Loucy (cell line): ENCODE measurements at regions not wholly inside any gene's neighbourhood (a gene's known extent, or its start where the extent isn't known, plus 50 kb on each side); places are given as distances from the start of the nearest gene placed in this dataset.
"Not testable (repeated sequence)": the region's sequence is repeated elsewhere in the genome, so short reads cannot be mapped to it uniquely, and the experiment has no call there.

Source experiments
- H2AFZ ChIP-seq: fragments of 200-600 bp; sonication (generic); 2 replicates; pipeline ENCODE4 v1.6.0; 2016; ENCODE audit warnings: antibody characterized with exemption, mild to moderate bottlenecking, low read length, moderate library complexity
- H3F3A ChIP-seq: fragments of 200-600 bp; 2 replicates; pipeline ENCODE4 v1.6.0; 2016; ENCODE audit warnings: antibody characterized with exemption, low read depth, mild to moderate bottlenecking
- H3K27me3 ChIP-seq: fragments of 200-600 bp; sonication (generic); 2 replicates; pipeline ENCODE4 v1.6.1; 2014; ENCODE audit warnings: low read length, mild to moderate bottlenecking; ENCODE audit not compliant: insufficient read depth, poor library complexity, severe bottlenecking
- H3K36me3 ChIP-seq: fragments of 200-600 bp; sonication (generic); 2 replicates; pipeline ENCODE4 v1.6.1; 2016; ENCODE audit warnings: low read length; ENCODE audit not compliant: insufficient read depth
- H3K4me1 ChIP-seq: fragments of 200-600 bp; sonication (generic); 2 replicates; pipeline ENCODE4 v1.5.1; 2014; ENCODE audit warnings: low read length, mild to moderate bottlenecking; ENCODE audit not compliant: insufficient read depth, poor library complexity, severe bottlenecking
- H3K4me2 ChIP-seq: fragments of 200-600 bp; sonication (generic); 2 replicates; pipeline ENCODE4 v1.6.0; 2014; ENCODE audit warnings: antibody characterized with exemption, low read length, low read depth, mild to moderate bottlenecking; ENCODE audit not compliant: poor library complexity, severe bottlenecking
- H3K4me3 ChIP-seq: fragments of 200-600 bp; sonication (generic); 2 replicates; pipeline ENCODE4 v1.5.1; 2014; ENCODE audit warnings: low read length, mild to moderate bottlenecking, mixed read lengths; ENCODE audit not compliant: poor library complexity, severe bottlenecking
- H3K79me2 ChIP-seq: fragments of 200-600 bp; sonication (generic); 2 replicates; pipeline ENCODE4 v1.6.1; 2014; ENCODE audit warnings: low read length; ENCODE audit not compliant: insufficient read depth
- H3K9ac ChIP-seq: fragments of 200-600 bp; sonication (generic); 2 replicates; pipeline ENCODE4 v1.6.0; 2014; ENCODE audit warnings: mild to moderate bottlenecking, low read depth, low read length, moderate library complexity; ENCODE audit not compliant: poor library complexity, severe bottlenecking
- H3K9me2 ChIP-seq: fragments of 200-600 bp; sonication (generic); replicated peaks from 2 replicates; pipeline ENCODE4 v1.6.1; 2016; ENCODE audit warnings: low read depth, low read length, mixed read lengths
- H3K9me3 ChIP-seq: fragments of 200-600 bp; sonication (generic); 2 replicates; pipeline ENCODE4 v1.6.1; 2014; ENCODE audit warnings: mild to moderate bottlenecking, antibody characterized with exemption, low read length, low read depth; ENCODE audit not compliant: insufficient read depth
- H4K20me1 ChIP-seq: fragments of 200-600 bp; sonication (generic); 2 replicates; pipeline ENCODE4 v1.6.0; 2014; ENCODE audit warnings: antibody characterized with exemption, low read length, mild to moderate bottlenecking; ENCODE audit not compliant: insufficient read depth, poor library complexity, severe bottlenecking
- EZH2phosphoT487 ChIP-seq: fragments of 200-600 bp; IDR thresholded peaks from 2 replicates; pipeline ENCODE4 v1.6.1; 2018; ENCODE audit warnings: antibody characterized with exemption, mild to moderate bottlenecking, moderate library complexity, borderline replicate concordance
- TF ChIP-seq, protein P1 (sequence below): fragments of 200-600 bp; sonication (generic); conservative IDR thresholded peaks from 2 replicates; pipeline ENCODE4 v1.5.1; 2014; ENCODE audit warnings: mild to moderate bottlenecking, antibody characterized with exemption, low read length

- no peaks in the 10 kb centered on the region for H4K20me1 ChIP-seq
- H3K4me1 ChIP-seq = no peaks in the 10 kb centered on the region
- H2AFZ ChIP-seq = no peak overlapping the region
- H3K9me2 ChIP-seq = no peaks in the 10 kb centered on the region
- no peak overlapping the region for H3K9ac ChIP-seq
- no peak for TF ChIP-seq EZH2phosphoT487
- TF ChIP-seq, protein P1, sequence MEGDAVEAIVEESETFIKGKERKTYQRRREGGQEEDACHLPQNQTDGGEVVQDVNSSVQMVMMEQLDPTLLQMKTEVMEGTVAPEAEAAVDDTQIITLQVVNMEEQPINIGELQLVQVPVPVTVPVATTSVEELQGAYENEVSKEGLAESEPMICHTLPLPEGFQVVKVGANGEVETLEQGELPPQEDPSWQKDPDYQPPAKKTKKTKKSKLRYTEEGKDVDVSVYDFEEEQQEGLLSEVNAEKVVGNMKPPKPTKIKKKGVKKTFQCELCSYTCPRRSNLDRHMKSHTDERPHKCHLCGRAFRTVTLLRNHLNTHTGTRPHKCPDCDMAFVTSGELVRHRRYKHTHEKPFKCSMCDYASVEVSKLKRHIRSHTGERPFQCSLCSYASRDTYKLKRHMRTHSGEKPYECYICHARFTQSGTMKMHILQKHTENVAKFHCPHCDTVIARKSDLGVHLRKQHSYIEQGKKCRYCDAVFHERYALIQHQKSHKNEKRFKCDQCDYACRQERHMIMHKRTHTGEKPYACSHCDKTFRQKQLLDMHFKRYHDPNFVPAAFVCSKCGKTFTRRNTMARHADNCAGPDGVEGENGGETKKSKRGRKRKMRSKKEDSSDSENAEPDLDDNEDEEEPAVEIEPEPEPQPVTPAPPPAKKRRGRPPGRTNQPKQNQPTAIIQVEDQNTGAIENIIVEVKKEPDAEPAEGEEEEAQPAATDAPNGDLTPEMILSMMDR = no peak
- no peaks in the 10 kb centered on the region for H3K36me3 ChIP-seq
- H3K4me3 ChIP-seq = no peak overlapping the region
- H3K27me3 ChIP-seq = no peaks in the 10 kb centered on the region
- no peak overlapping the region for H3K4me2 ChIP-seq
- no peaks in the 10 kb centered on the region for H3F3A ChIP-seq
- H3K9me3 ChIP-seq = no peaks in the 10 kb centered on the region
- H3K79me2 ChIP-seq = no peaks in the 10 kb centered on the region
Measured at GRCh38 chrX:508163-508562, 121.5 kb upstream of the PPP2R3B start.

GRCh38 chrX:508821-509220 lies 121.8 kb upstream of the SHOX start:
- not testable (repeated sequence) for H3K4me3 ChIP-seq, H3K27me3 ChIP-seq, H4K20me1 ChIP-seq, H3K9me2 ChIP-seq, H3K4me2 ChIP-seq, H2AFZ ChIP-seq, H3K9me3 ChIP-seq, H3F3A ChIP-seq, H3K4me1 ChIP-seq, H3K9ac ChIP-seq, H3K36me3 ChIP-seq, H3K79me2 ChIP-seq

DNA sequence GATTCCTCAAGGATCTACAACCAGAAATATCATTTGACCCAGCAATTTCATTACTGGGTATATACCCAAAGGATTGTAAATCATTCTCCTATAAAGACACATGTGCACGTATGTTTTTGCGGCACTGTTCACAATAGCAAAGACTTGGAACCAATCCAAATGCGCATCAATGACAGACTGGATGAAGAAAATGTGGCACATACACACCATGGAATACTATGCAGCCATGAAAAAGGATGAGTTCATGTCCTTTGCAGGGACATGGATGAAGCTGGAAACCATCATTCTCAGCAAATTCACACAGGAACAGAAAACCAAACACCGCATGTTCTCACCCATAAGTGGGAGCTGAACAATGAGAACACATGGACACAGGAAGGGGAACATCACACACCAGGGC lies 119.5 kb upstream of the SHOX start:
- H3K4me1 ChIP-seq, H3K27me3 ChIP-seq, H4K20me1 ChIP-seq, H3F3A ChIP-seq, H3K4me3 ChIP-seq, H3K9ac ChIP-seq, H3K9me3 ChIP-seq, H3K9me2 ChIP-seq, H3K4me2 ChIP-seq, H2AFZ ChIP-seq, H3K79me2 ChIP-seq, H3K36me3 ChIP-seq: not testable (repeated sequence)

DNA sequence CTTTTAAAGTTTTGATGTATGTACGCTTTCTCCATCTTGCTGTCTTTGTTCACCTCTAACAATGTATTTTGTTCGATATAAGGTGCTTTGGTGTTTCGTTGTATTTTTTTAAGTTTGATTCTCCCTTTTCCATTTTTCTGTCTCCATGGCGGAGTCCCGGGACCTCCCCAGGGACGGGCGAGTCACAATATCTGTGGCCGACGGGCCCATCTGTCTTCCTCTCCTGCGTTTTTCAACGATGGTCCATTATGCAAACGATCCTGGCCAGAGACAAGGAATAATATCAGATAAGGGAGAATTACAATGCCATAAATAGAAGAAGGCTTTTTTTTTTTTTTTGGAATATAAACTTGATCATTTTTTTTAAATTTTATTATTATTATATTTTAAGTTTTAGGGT lies 112.3 kb upstream of the SHOX start:
- Histone ChIP-seq H3K4me1 (no peaks in the 10 kb centered on the region), H2AFZ (no peak overlapping the region), H3F3A (no peaks in the 10 kb centered on the region), H3K27me3 (no peaks in the 10 kb centered on the region), H3K9ac (no peak overlapping the region), H3K4me2 (no peak overlapping the region), H3K9me3 (no peaks in the 10 kb centered on the region), H3K79me2 (no peaks in the 10 kb centered on the region), H3K4me3 (no peak overlapping the region), H4K20me1 (no peaks in the 10 kb centered on the region), H3K36me3 (no peaks in the 10 kb centered on the region), H3K9me2 (no peaks in the 10 kb centered on the region)
- no peak for TF ChIP-seq EZH2phosphoT487
- TF ChIP-seq, protein P1 = no peak
